CD4-positive, alpha-beta T cell (primary cell): ENCODE measurements at regions not wholly inside any gene's neighbourhood (a gene's known extent, or its start where the extent isn't known, plus 50 kb on each side); places are given as distances from the start of the nearest gene placed in this dataset.

Source experiments
- ATAC-seq: fragments of 200-7000 bp; cut with Tn5 transposase; one replicate; pipeline ENCODE4 v1.10.0; 2022; ENCODE audit warnings: mild to moderate bottlenecking; ENCODE audit not compliant: poor library complexity
- CTCF ChIA-PET: fragments of 350-600 bp; sonication (Branson Sonifier 250); formaldehyde crosslinking; loops from one replicate; lab custom pipeline; 2021; ENCODE audit warnings: antibody characterized with exemption, inconsistent platforms; lab: Charles Lee
- POLR2A ChIA-PET: fragments of 350-600 bp; sonication (Branson Sonifier 250); formaldehyde crosslinking; loops from one replicate; lab custom pipeline; 2021; ENCODE audit warnings: antibody characterized with exemption, inconsistent platforms; lab: Charles Lee
- DNase-seq, 14 experiments: peaks; one replicate each; pipeline ENCODE4 v3.0.0-alpha.2; 2013 to 2020; ENCODE audit warnings: mixed read lengths in 2 of 14
- H3K27ac ChIP-seq, 2 donors: one replicate each; pipeline versions ENCODE4 v1.5.1 to v1.7.0; 2013; ENCODE audit warnings: low read length in 2 of 2, low read depth in 1 of 2, mild to moderate bottlenecking in 1 of 2
- H3K27me3 ChIP-seq, 2 experiments: 1 replicate in 1 of 2; 2 replicates in 1 of 2; pipeline versions ENCODE4 v1.6.1 to v1.7.0; 2013; ENCODE audit warnings: low read length in 2 of 2, control low read depth in 1 of 2, mild to moderate bottlenecking in 1 of 2, moderate library complexity in 1 of 2; ENCODE audit not compliant: insufficient read depth in 2 of 2, control insufficient read depth in 1 of 2
- H3K36me3 ChIP-seq: one replicate; pipeline ENCODE4 v1.6.1; 2013; ENCODE audit warnings: low read length, control low read depth; ENCODE audit not compliant: insufficient read depth
- H3K4me1 ChIP-seq: one replicate; pipeline ENCODE4 v1.6.1; 2013; ENCODE audit warnings: low read length, control low read depth; ENCODE audit not compliant: insufficient read depth
- H3K4me3 ChIP-seq: one replicate; pipeline ENCODE4 v1.5.1; 2013; ENCODE audit warnings: mild to moderate bottlenecking, low read length, moderate library complexity
- H3K9me3 ChIP-seq, 2 experiments: 1 replicate in 1 of 2; 2 replicates in 1 of 2; pipeline versions ENCODE4 v1.6.1 to v1.7.0; 2013; ENCODE audit warnings: low read length in 2 of 2, mild to moderate bottlenecking in 2 of 2, control low read depth in 1 of 2, moderate library complexity in 1 of 2; ENCODE audit not compliant: control insufficient read depth in 1 of 2, insufficient read depth in 1 of 2
- H3K27ac Mint-ChIP-seq: one replicate; pipeline ENCODE4 v1.8.0; 2020; ENCODE audit warnings: mixed read lengths
- H3K27me3 Mint-ChIP-seq: one replicate; pipeline ENCODE4 v1.8.0; 2021; ENCODE audit warnings: mixed read lengths
- H3K36me3 Mint-ChIP-seq: one replicate; pipeline ENCODE4 v1.8.0; 2021; ENCODE audit warnings: low read depth, mixed read lengths
- H3K4me1 Mint-ChIP-seq: one replicate; pipeline ENCODE4 v1.8.0; 2021; ENCODE audit warnings: low read depth, mixed read lengths
- H3K4me3 Mint-ChIP-seq: one replicate; pipeline ENCODE4 v1.8.0; 2020; ENCODE audit warnings: mild to moderate bottlenecking, mixed read lengths
- H3K9me3 Mint-ChIP-seq: one replicate; pipeline ENCODE4 v1.8.0; 2020; ENCODE audit warnings: mixed read lengths
- intact Hi-C, 2 experiments: fragments of 100-400 bp; cut with DNase I in 1 of 2; cut with micrococcal nuclease in 1 of 2; formaldehyde crosslinking; loops; one replicate each; pipeline versions ENCODE4 v1.15.1 to v1.9.0; 2023 to 2025; cut with DNase I, micrococcal nuclease
- TF ChIP-seq, protein P1 (sequence below): fragments of 200-600 bp; IDR thresholded peaks from one replicate; pipeline ENCODE4 v1.8.0; 2022; ENCODE audit warnings: antibody characterized with exemption, mild to moderate bottlenecking

DNA sequence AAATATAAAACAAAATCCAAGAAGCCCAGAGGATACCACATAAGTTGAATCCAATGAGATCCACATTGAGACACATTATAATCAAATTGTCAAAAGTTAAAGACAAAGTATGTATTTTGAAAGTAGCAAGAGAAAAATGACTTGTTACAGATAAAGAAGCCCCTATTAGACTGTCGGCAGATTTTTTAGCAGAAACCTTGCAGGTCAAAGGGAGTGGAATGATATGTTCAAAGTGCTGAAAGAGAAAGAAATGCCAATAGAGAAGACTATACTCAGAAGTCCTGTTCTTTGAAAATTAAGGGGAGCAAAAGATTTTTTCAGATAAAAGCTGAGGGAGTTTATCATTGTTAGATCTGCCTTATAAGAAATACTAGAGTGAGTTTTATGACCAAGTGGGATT lies 148.9 kb upstream of the EPHA5 start:
- no peaks in the 10 kb centered on the region for H3K9me3 ChIP-seq
- POLR2A ChIA-PET, result no interaction called here
- Mint-ChIP-seq H3K4me3 (no peak overlapping the region), H3K27me3 (no peaks in the 10 kb centered on the region), H3K9me3 (peaks cover 8% of the 10 kb centered on the region), H3K4me1 (no peaks in the 10 kb centered on the region), H3K36me3 (no peaks in the 10 kb centered on the region), H3K27ac (no peak overlapping the region)
- H3K4me1 ChIP-seq, result no peaks in the 10 kb centered on the region
- H3K4me3 ChIP-seq, result no peak overlapping the region
- no peaks in the 10 kb centered on the region for H3K36me3 ChIP-seq
- no peaks in the 10 kb centered on the region for H3K27me3 ChIP-seq
- CTCF ChIA-PET, result no interaction called here
- TF ChIP-seq, protein P1, sequence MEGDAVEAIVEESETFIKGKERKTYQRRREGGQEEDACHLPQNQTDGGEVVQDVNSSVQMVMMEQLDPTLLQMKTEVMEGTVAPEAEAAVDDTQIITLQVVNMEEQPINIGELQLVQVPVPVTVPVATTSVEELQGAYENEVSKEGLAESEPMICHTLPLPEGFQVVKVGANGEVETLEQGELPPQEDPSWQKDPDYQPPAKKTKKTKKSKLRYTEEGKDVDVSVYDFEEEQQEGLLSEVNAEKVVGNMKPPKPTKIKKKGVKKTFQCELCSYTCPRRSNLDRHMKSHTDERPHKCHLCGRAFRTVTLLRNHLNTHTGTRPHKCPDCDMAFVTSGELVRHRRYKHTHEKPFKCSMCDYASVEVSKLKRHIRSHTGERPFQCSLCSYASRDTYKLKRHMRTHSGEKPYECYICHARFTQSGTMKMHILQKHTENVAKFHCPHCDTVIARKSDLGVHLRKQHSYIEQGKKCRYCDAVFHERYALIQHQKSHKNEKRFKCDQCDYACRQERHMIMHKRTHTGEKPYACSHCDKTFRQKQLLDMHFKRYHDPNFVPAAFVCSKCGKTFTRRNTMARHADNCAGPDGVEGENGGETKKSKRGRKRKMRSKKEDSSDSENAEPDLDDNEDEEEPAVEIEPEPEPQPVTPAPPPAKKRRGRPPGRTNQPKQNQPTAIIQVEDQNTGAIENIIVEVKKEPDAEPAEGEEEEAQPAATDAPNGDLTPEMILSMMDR, result no peak
- intact Hi-C loops, result no loop called here
- no peak overlapping the region for H3K27ac ChIP-seq
- DNase-seq (no peak), ATAC-seq (no peak)

GRCh38 chr4:65805936-65806335 lies 135.6 kb upstream of the EPHA5 start:
- Histone ChIP-seq H3K36me3 (no peaks in the 10 kb centered on the region), H3K9me3 (peaks cover 0 to 4% of the 10 kb centered on the region in 2 experiments), H3K4me1 (no peaks in the 10 kb centered on the region), H3K27ac (no peak overlapping the region), H3K4me3 (no peak overlapping the region), H3K27me3 (no peaks in the 10 kb centered on the region)
- POLR2A ChIA-PET, result no interaction called here
- Mint-ChIP-seq H3K27me3 (no peaks in the 10 kb centered on the region), H3K4me1 (no peaks in the 10 kb centered on the region), H3K9me3 (no peaks in the 10 kb centered on the region), H3K36me3 (no peaks in the 10 kb centered on the region), H3K27ac (no peak overlapping the region), H3K4me3 (no peak overlapping the region)
- DNase-seq (no peak), ATAC-seq (no peak)
- CTCF ChIA-PET, result no interaction called here
- intact Hi-C loops, result no loop called here
- TF ChIP-seq, protein P1, result no peak

GRCh38 chr4:65799513-65799912 lies 129.2 kb upstream of the EPHA5 start:
- Histone ChIP-seq H3K27ac (no peak overlapping the region), H3K4me1 (no peaks in the 10 kb centered on the region), H3K27me3 (no peaks in the 10 kb centered on the region), H3K4me3 (no peak overlapping the region), H3K36me3 (no peaks in the 10 kb centered on the region), H3K9me3 (peaks cover 0 to 5% of the 10 kb centered on the region in 2 experiments)
- ATAC-seq (no peak), DNase-seq (no peak)
- H3K27ac Mint-ChIP-seq, result no peak overlapping the region
- intact Hi-C loops, result no loop called here
- no peaks in the 10 kb centered on the region for H3K36me3 Mint-ChIP-seq
- H3K4me3 Mint-ChIP-seq, result no peak overlapping the region
- peaks cover 2% of the 10 kb centered on the region for H3K9me3 Mint-ChIP-seq
- H3K4me1 Mint-ChIP-seq, result no peaks in the 10 kb centered on the region
- TF ChIP-seq, protein P1, result no peak
- CTCF ChIA-PET, result no interaction called here
- H3K27me3 Mint-ChIP-seq, result no peaks in the 10 kb centered on the region
- POLR2A ChIA-PET, result no interaction called here
